K562 (cell line): ENCODE measurements at regions not wholly inside any gene's neighbourhood (a gene's known extent, or its start where the extent isn't known, plus 50 kb on each side); places are given as distances from the start of the nearest gene placed in this dataset.

Experiments
- ATAC-seq: fragments of 200-7000 bp; cut with Tn5 transposase; 3 replicates; pipeline ENCODE4 v1.9.1; 2020; ENCODE audit warnings: moderate library complexity
- BruUV-seq: library from RNA; stranded (reverse); fragments of 400-500 nt; replicated peaks from 2 replicates; lab custom pipeline; 2021; lab: Mats Ljungman, UMichigan
- CTCF ChIA-PET: fragments of 300-600 bp; formaldehyde crosslinking; extraction: SDS; loops from one replicate; lab custom pipeline; 2021; ENCODE audit warnings: low intra/inter-chr PET ratio; lab: Yijun Ruan, JAX
- POLR2A ChIA-PET: fragments of 300-600, 350-650 bp; sonication (Branson Sonifier 250); formaldehyde crosslinking; extraction: SDS; loops from one replicate; lab custom pipeline; 2021; ENCODE audit warnings: antibody characterized with exemption, inconsistent platforms; lab: Yijun Ruan, JAX
- DNase-seq, 4 experiments: peaks; one replicate each; pipeline versions ENCODE4 v3.0.0 to v3.0.0-alpha.2; 2011 to 2018; ENCODE audit warnings: low spot score in 3 of 4, mixed read lengths in 3 of 4; ENCODE audit errors: extremely low read depth in 1 of 4
- FAIRE-seq: peaks from 2 replicates; lab custom pipeline; 2011; peaks lifted over from hg19 to GRCh38; lab: Jason Lieb, UNC
- H2AFZ ChIP-seq: 2 replicates; pipeline ENCODE4 v1.6.0; 2011; ENCODE audit warnings: low read depth, low read length, control low read depth, inconsistent platforms
- H3K27ac ChIP-seq: fragments of 200-600 bp; 3 replicates; pipeline ENCODE4 v1.8.0; 2011; ENCODE audit warnings: low read depth, mild to moderate bottlenecking, control low read depth, inconsistent platforms, low read length, moderate library complexity, mixed read lengths; ENCODE audit errors: extremely low read depth
- H3K27me3 ChIP-seq, 2 experiments: fragments of 300-600 bp in 1 of 2; 2 replicates in 1 of 2; 3 replicates in 1 of 2; pipeline versions ENCODE4 v1.6.0 to v1.8.0; 2011; ENCODE audit warnings: inconsistent platforms in 2 of 2, low read length in 2 of 2, mild to moderate bottlenecking in 1 of 2, mixed read lengths in 1 of 2, moderate library complexity in 1 of 2; ENCODE audit not compliant: control insufficient read depth in 2 of 2, insufficient read depth in 2 of 2
- H3K36me3 ChIP-seq: fragments of 300-600 bp; 3 replicates; pipeline ENCODE4 v1.8.0; 2011; ENCODE audit warnings: mild to moderate bottlenecking, low read length, inconsistent platforms; ENCODE audit not compliant: control insufficient read depth, insufficient read depth
- H3K4me1 ChIP-seq, 2 experiments: fragments of 200-600 bp in 1 of 2; replicated peaks in 1 of 2; 2 replicates in 1 of 2; 3 replicates in 1 of 2; pipeline versions ENCODE4 v1.5.1 to v1.8.0; 2011; ENCODE audit warnings: inconsistent platforms in 2 of 2, low read length in 2 of 2, mild to moderate bottlenecking in 1 of 2, mixed read lengths in 1 of 2, moderate library complexity in 1 of 2; ENCODE audit not compliant: control insufficient read depth in 2 of 2, insufficient read depth in 2 of 2
- H3K4me2 ChIP-seq: 2 replicates; pipeline ENCODE4 v1.6.1; 2011; ENCODE audit warnings: low read length, control low read depth, inconsistent platforms, mixed read lengths; ENCODE audit not compliant: insufficient read depth
- H3K4me3 ChIP-seq: fragments of 200-600 bp; sonication (generic), shearing (Covaris generic); 2 replicates; pipeline ENCODE4 v1.5.1; 2016; ENCODE audit warnings: control low read depth, inconsistent platforms
- H3K79me2 ChIP-seq: fragments of 200-600 bp; 3 replicates; pipeline ENCODE4 v1.8.0; 2011; ENCODE audit warnings: low read length, inconsistent platforms; ENCODE audit not compliant: control insufficient read depth, insufficient read depth
- H3K9ac ChIP-seq, 2 experiments: 2 replicates each; pipeline versions ENCODE4 v1.6.0 to v1.6.1; 2011; ENCODE audit warnings: low read depth in 2 of 2, low read length in 2 of 2, control low read depth in 1 of 2, inconsistent platforms in 1 of 2, mild to moderate bottlenecking in 1 of 2, mixed read lengths in 1 of 2; ENCODE audit not compliant: insufficient read depth in 1 of 2
- H3K9me1 ChIP-seq: one replicate; pipeline ENCODE4 v1.6.0; 2011; ENCODE audit warnings: inconsistent platforms, mild to moderate bottlenecking, low read length, moderate library complexity; ENCODE audit not compliant: control insufficient read depth, insufficient read depth
- H3K9me3 ChIP-seq: replicated peaks from 2 replicates; pipeline ENCODE4 v1.5.1; 2011; ENCODE audit warnings: low read depth, low read length, inconsistent platforms; ENCODE audit not compliant: control insufficient read depth, insufficient read depth
- H4K20me1 ChIP-seq: replicated peaks from 2 replicates; pipeline ENCODE4 v1.6.1; 2011; ENCODE audit warnings: low read length, inconsistent platforms, mixed read lengths; ENCODE audit not compliant: control insufficient read depth, insufficient read depth
- DDX20 ChIP-seq: fragments of 450-650 bp; IDR thresholded peaks from 2 replicates; pipeline ENCODE4 v1.6.1; 2016; ENCODE audit warnings: missing genetic modification characterization, low read depth, mild to moderate bottlenecking, missing compliant biosample characterization, moderate library complexity
- ETV1 ChIP-seq: fragments of 450-650 bp; conservative IDR thresholded peaks from 2 replicates; pipeline ENCODE4 v1.6.1; 2016; ENCODE audit warnings: missing genetic modification characterization, control low read depth, low read depth, missing compliant biosample characterization
- MAFF ChIP-seq: IDR thresholded peaks from 2 replicates; pipeline ENCODE4 v1.6.1; 2012; ENCODE audit warnings: low read length, improper control_type of control experiment
- ZBTB8A ChIP-seq: fragments of 450-650 bp; IDR thresholded peaks from 2 replicates; pipeline ENCODE4 v1.6.1; 2018; ENCODE audit warnings: mild to moderate bottlenecking, moderate library complexity; ENCODE audit not compliant: partially characterized antibody
- ZNF695 ChIP-seq: fragments of 450-650 bp; formaldehyde crosslinking; IDR thresholded peaks from 2 replicates; pipeline ENCODE4 v1.4.0; 2020; ENCODE audit warnings: mild to moderate bottlenecking, moderate library complexity
- ZNF766 ChIP-seq: fragments of 200-800 bp; sonication (Bioruptor generic); conservative IDR thresholded peaks from 2 replicates; pipeline ENCODE4 v1.6.1; 2016; ENCODE audit warnings: missing genetic modification characterization, missing compliant biosample characterization
- WGBS: fragments of 100-300 bp; shearing (Covaris generic); methylation state at CpG from one replicate; pipeline ENCODE4 v1.1.6; 2016; ENCODE audit warnings: low coverage, mixed read lengths; ENCODE audit not compliant: insufficient coverage; ENCODE audit errors: missing lambda C conversion rate; 5-methylcytosine and 5-hydroxymethylcytosine counted together
- in situ Hi-C: fragments of 300-500 bp; cut with MboI; formaldehyde crosslinking; loops from 4 replicates; pipeline ENCODE4 v1.15.0; 2018; ENCODE audit warnings: inconsistent platforms, mixed read lengths
- intact Hi-C: fragments of 100-400 bp; cut with micrococcal nuclease; formaldehyde crosslinking; loops from 2 replicates; pipeline ENCODE4 v1.14.2; 2022

GRCh38 chr9:108526518-108526917 lies 329.3 kb downstream of the ACTL7B start:
- DNase-seq (no peak), ATAC-seq (no peak), FAIRE-seq (no peak)
- Histone ChIP-seq H3K36me3 (no peaks in the 10 kb centered on the region), H3K27ac (no peak overlapping the region), H3K9ac (no peak overlapping the region), H3K9me1 (no peaks in the 10 kb centered on the region), H3K9me3 (no peaks in the 10 kb centered on the region), H3K79me2 (no peaks in the 10 kb centered on the region), H3K27me3 (peaks cover 0 to 12% of the 10 kb centered on the region in 2 experiments; a peak in 1 of 5 replicates), H3K4me3 (no peak overlapping the region), H3K4me1 (no peaks in the 10 kb centered on the region), H3K4me2 (no peak overlapping the region), H2AFZ (no peak overlapping the region), H4K20me1 (no peaks in the 10 kb centered on the region)
- BruUV-seq = no TSS peak
- in situ Hi-C loops (no loop called here), intact Hi-C loops (no loop called here)
- CTCF ChIA-PET = no interaction called here
- no peak for TF ChIP-seq MAFF
- TF ChIP-seq ZBTB8A = no peak
- TF ChIP-seq ZNF695 (CRISPR knock-in tag) = no peak
- POLR2A ChIA-PET = no interaction called here
- WGBS = 0% methylated on average over 1 of the region's 1 CpG

GRCh38 chr9:108525186-108525585 lies 330.6 kb downstream of the ACTL7B start:
- POLR2A ChIA-PET = no interaction called here
- H3K27me3 ChIP-seq = peaks cover 0 to 5% of the 10 kb centered on the region in 2 experiments; a peak in 1 of 5 replicates

More at GRCh38 chr9:108525186-108525585, 330.6 kb downstream of the ACTL7B start:
- TF ChIP-seq ETV1 = no peak
- TF ChIP-seq ZNF766 (CRISPR knock-in tag) = no peak
- no peak for TF ChIP-seq DDX20 (tag)
- FAIRE-seq (no peak), ATAC-seq (no peak), DNase-seq (no peak)
- CTCF ChIA-PET = no interaction called here
- Histone ChIP-seq H2AFZ (no peak overlapping the region), H4K20me1 (no peaks in the 10 kb centered on the region), H3K4me1 (no peaks in the 10 kb centered on the region), H3K9me1 (no peaks in the 10 kb centered on the region), H3K9ac (no peak overlapping the region), H3K4me2 (no peak overlapping the region), H3K4me3 (no peak overlapping the region), H3K9me3 (no peaks in the 10 kb centered on the region), H3K36me3 (no peaks in the 10 kb centered on the region), H3K27ac (no peak overlapping the region), H3K79me2 (no peaks in the 10 kb centered on the region)
- intact Hi-C loops (no loop called here), in situ Hi-C loops (no loop called here)
- WGBS = 0% methylated on average over 4 of the region's 4 CpGs
- BruUV-seq = no TSS peak
